Testis (tissue), 2 donors: ENCODE measurements at regions not wholly inside any gene's neighbourhood (a gene's known extent, or its start where the extent isn't known, plus 50 kb on each side); places are given as distances from the start of the nearest gene placed in this dataset.

Experiments
- DNase-seq: peaks from one replicate; pipeline ENCODE4 v3.0.0-alpha.2; 2019
- H3K27ac ChIP-seq, 2 donors: fragments of 200-600 bp; sonication (generic); one replicate each; pipeline ENCODE4 v1.5.1; 2019
- H3K27me3 ChIP-seq: fragments of 200-600 bp; sonication (generic); one replicate; pipeline ENCODE4 v1.5.1; 2019
- H3K36me3 ChIP-seq: fragments of 200-600 bp; sonication (generic); one replicate; pipeline ENCODE4 v1.5.1; 2017; ENCODE audit warnings: low read depth; ENCODE audit errors: missing control alignments
- H3K4me1 ChIP-seq: fragments of 200-600 bp; sonication (generic); one replicate; pipeline ENCODE4 v1.5.1; 2019
- H3K4me3 ChIP-seq, 2 donors: fragments of 200-600 bp; sonication (generic); one replicate each; pipeline ENCODE4 v1.5.1; 2017 to 2019
- H3K9me3 ChIP-seq: fragments of 200-600 bp; sonication (generic); one replicate; pipeline ENCODE4 v1.5.1; 2017
- CTCF ChIP-seq, 3 experiments: fragments of 450-650 bp in 2 of 3; fragments of 200-600 bp in 1 of 3; sonication (generic) in 1 of 3; IDR thresholded peaks; one replicate each; pipeline ENCODE4 v1.5.1; 2016 to 2019; ENCODE audit warnings: antibody characterized with exemption in 3 of 3, mild to moderate bottlenecking in 2 of 3, moderate library complexity in 1 of 3
- POLR2A ChIP-seq: fragments of 450-650 bp; IDR thresholded peaks from one replicate; pipeline ENCODE4 v1.6.1; 2017; ENCODE audit warnings: antibody characterized with exemption, mild to moderate bottlenecking, moderate library complexity
- WGBS, 2 donors: methylation state at CpG; one replicate each; pipeline ENCODE4 v1.1.5; 2018; 5-methylcytosine and 5-hydroxymethylcytosine counted together
- intact Hi-C: fragments of 100-400 bp; cut with DNase I; formaldehyde crosslinking; loops from one replicate; pipeline ENCODE4 v1.15.1; 2023; ENCODE audit warnings: low total_unique reads

- Histone ChIP-seq H3K4me1 (no peaks in the 10 kb centered on the region), H3K9me3 (no peaks in the 10 kb centered on the region), H3K27me3 (no peaks in the 10 kb centered on the region), H3K4me3 (no peak overlapping the region), H3K36me3 (no peaks in the 10 kb centered on the region), H3K27ac (no peak overlapping the region)
- TF ChIP-seq CTCF (IDR thresholded peaks at IDR 0.05) (no peak), POLR2A (no peak)
- intact Hi-C loops, result no loop called here
- no peak for DNase-seq
Measured at GRCh38 chr13:73902847-73903246, 231.4 kb downstream of the KLF12 start.

DNA sequence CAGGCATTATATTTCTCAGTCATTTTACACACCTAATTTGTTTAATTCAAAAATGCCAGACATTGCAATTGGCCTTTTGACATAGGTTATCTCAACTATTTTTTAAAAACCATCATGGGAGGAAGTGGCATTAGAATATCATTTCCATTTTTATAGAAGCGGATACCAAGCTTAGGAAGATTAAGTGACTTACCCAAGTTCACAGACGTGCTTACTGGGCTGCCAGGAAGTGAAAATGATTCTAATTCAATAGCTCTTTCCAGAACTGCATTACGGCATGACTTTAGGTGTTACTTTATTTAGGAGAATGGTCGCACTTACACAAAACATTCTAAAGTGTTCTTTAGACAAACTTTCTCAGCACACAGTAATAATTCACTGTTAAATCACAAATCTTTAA lies 231.9 kb downstream of the KLF12 start:
- Histone ChIP-seq H3K27ac (no peak overlapping the region), H3K4me1 (no peaks in the 10 kb centered on the region), H3K36me3 (no peaks in the 10 kb centered on the region), H3K4me3 (no peak overlapping the region), H3K9me3 (no peaks in the 10 kb centered on the region), H3K27me3 (no peaks in the 10 kb centered on the region)
- 64 to 66% methylated on average over 4 of the region's 4 CpGs for WGBS, 2 donors
- no peak for TF ChIP-seq POLR2A
- no peak for TF ChIP-seq CTCF (IDR thresholded peaks at IDR 0.05)
- intact Hi-C loops, result no loop called here
- no peak for DNase-seq

DNA sequence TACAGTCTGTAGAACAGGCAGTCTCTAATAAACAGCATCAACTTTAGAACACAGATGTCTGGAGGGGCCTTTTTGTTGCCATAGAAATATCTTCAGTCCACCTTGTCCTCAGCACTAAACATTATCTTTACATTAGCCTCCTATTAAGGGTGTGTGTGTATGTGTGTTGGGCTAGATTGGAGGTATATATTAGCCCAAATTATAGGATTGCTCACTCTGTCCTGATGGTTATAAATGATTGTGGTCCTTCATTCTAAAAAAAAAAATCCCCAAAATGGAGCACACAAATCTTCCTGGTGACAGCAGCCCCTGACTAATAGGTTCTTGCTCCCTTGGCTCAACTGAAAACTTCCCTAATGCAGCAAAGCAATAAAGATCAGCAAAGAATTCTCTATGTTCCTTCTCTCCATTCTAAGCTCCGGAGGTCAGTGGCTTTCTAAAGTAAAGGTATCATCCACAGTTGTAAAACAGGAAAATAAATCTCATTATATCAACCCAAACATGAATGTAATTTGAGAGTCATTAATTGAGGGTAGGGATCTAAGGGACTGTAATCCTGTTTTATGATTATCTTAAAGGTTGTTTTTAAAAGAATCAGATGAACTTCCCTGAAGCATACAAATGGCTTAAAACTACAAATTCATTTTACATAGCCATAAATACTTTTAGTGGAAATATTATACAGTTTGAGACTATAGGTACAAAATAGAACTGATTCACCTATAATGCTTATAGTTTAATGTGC lies 232.7 kb downstream of the KLF12 start:
- 82 to 93% methylated on average over 1 of the region's 1 CpG for WGBS, 2 donors
- Histone ChIP-seq H3K27ac (no peak overlapping the region), H3K27me3 (no peaks in the 10 kb centered on the region), H3K4me1 (no peaks in the 10 kb centered on the region), H3K4me3 (no peak overlapping the region), H3K36me3 (no peaks in the 10 kb centered on the region), H3K9me3 (no peaks in the 10 kb centered on the region)
- DNase-seq, result no peak
- no peak for TF ChIP-seq CTCF (IDR thresholded peaks at IDR 0.05)
- TF ChIP-seq POLR2A, result no peak
- intact Hi-C loops, result no loop called here

DNA sequence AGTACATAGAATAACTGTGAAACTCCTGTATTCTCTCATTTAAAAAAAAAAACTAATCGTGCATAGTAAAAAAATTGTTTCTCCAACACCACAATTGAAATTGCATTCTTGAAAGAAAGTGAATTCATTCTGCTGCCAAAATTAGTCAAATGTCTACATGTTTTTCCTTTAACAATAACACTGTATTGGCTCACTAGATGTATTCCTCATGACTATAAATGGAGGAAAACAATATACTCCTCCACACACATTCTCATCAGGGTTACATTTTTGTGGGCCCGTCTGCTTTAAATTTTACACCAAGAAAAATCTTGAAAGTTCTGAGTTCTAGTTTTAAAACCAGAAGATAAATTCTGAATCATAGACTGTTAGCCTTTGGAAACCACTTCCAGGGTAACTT lies 233.6 kb downstream of the KLF12 start:
- Histone ChIP-seq H3K9me3 (no peaks in the 10 kb centered on the region), H3K27ac (no peak overlapping the region), H3K27me3 (no peaks in the 10 kb centered on the region), H3K36me3 (no peaks in the 10 kb centered on the region), H3K4me3 (no peak overlapping the region), H3K4me1 (no peaks in the 10 kb centered on the region)
- intact Hi-C loops, result no loop called here
- WGBS, 2 donors, result 65 to 69% methylated on average over 2 of the region's 2 CpGs
- no peak for DNase-seq
- TF ChIP-seq CTCF (IDR thresholded peaks at IDR 0.05), result no peak
- no peak for TF ChIP-seq POLR2A

- Histone ChIP-seq H3K9me3 (no peaks in the 10 kb centered on the region), H3K27me3 (no peaks in the 10 kb centered on the region), H3K27ac (no peak overlapping the region), H3K36me3 (no peaks in the 10 kb centered on the region), H3K4me1 (no peaks in the 10 kb centered on the region), H3K4me3 (no peak overlapping the region)
- TF ChIP-seq CTCF (IDR thresholded peaks at IDR 0.05), result no peak
- no peak for DNase-seq
- 98 to 100% methylated on average over 2 of the region's 2 CpGs for whole genome bisulfite sequencing, 2 donors
- intact Hi-C loops, result no loop called here
Measured at GRCh38 chr13:73898899-73899298, 235.3 kb downstream of the KLF12 start.
